K562 (cell line): ENCODE measurements at regions not wholly inside any gene's neighbourhood (a gene's known extent, or its start where the extent isn't known, plus 50 kb on each side); places are given as distances from the start of the nearest gene placed in this dataset.

Source experiments
- E2F5 ChIP-seq: sonication (generic); formaldehyde crosslinking; IDR thresholded peaks from 2 replicates; pipeline ENCODE4 v1.8.0; 2022; ENCODE audit warnings: mild to moderate bottlenecking, missing genetic modification reagents
- EHMT2 ChIP-seq: fragments of 450-650 bp; IDR thresholded peaks from 2 replicates; pipeline ENCODE4 v1.6.1; 2018; ENCODE audit warnings: antibody characterized with exemption
- HNRNPK ChIP-seq: fragments of 200-400 bp; formaldehyde crosslinking; IDR thresholded peaks from one replicate; pipeline ENCODE4 v1.6.1; 2018; ENCODE audit warnings: mild to moderate bottlenecking, low read depth, low read length; ENCODE audit not compliant: poor library complexity, severe bottlenecking
- NR2C2 ChIP-seq, 2 experiments: fragments of 200-800 bp in 1 of 2; sonication (Bioruptor generic) in 1 of 2; sonication (generic) in 1 of 2; formaldehyde crosslinking in 1 of 2; IDR thresholded peaks; 2 replicates each; pipeline versions ENCODE4 v1.6.1 to v1.8.0; 2016 to 2022; ENCODE audit warnings: mild to moderate bottlenecking in 1 of 2, missing compliant biosample characterization in 1 of 2, missing genetic modification characterization in 1 of 2, missing genetic modification reagents in 1 of 2
- RBFOX2 ChIP-seq: fragments of 200-400 bp; formaldehyde crosslinking; IDR thresholded peaks from 2 replicates; pipeline ENCODE4 v1.6.1; 2017; ENCODE audit warnings: low read depth, mild to moderate bottlenecking, low read length, moderate library complexity
- SIRT6 ChIP-seq: IDR thresholded peaks from one replicate; pipeline ENCODE4 v1.6.1; 2012; ENCODE audit warnings: low read depth, mild to moderate bottlenecking, control low read depth, inconsistent platforms, low read length, moderate library complexity
- SP1 ChIP-seq: sonication (generic); formaldehyde crosslinking; IDR thresholded peaks from 2 replicates; pipeline ENCODE4 v1.8.1; 2022; ENCODE audit warnings: mild to moderate bottlenecking, missing genetic modification reagents
- TAF9B ChIP-seq: fragments of 450-650 bp; IDR thresholded peaks from 2 replicates; pipeline ENCODE4 v1.6.1; 2018; ENCODE audit warnings: mild to moderate bottlenecking; ENCODE audit not compliant: partially characterized antibody
- TCF7L2 ChIP-seq: fragments of 150-350 bp; IDR thresholded peaks from 2 replicates; pipeline ENCODE4 v1.6.1; 2016; ENCODE audit warnings: low read depth, mild to moderate bottlenecking, low read length, moderate library complexity
- TEAD4 ChIP-seq, 2 experiments: sonication (generic) in 1 of 2; formaldehyde crosslinking in 1 of 2; IDR thresholded peaks; 2 replicates each; pipeline versions ENCODE4 v1.6.1 to v1.8.0; 2012 to 2022; ENCODE audit warnings: borderline replicate concordance in 1 of 2, inconsistent platforms in 1 of 2, low read length in 1 of 2, mild to moderate bottlenecking in 1 of 2, missing genetic modification reagents in 1 of 2
- TFAM ChIP-seq: fragments of 250-450 bp; sonication (Bioruptor Pico); conservative IDR thresholded peaks from 2 replicates; pipeline ENCODE4 v1.5.0; 2021; ENCODE audit warnings: mild to moderate bottlenecking, moderate library complexity
- ZNF277 ChIP-seq: fragments of 250-450 bp; sonication (Bioruptor Pico); IDR thresholded peaks from 2 replicates; pipeline ENCODE4 v1.8.0; 2022; ENCODE audit warnings: inconsistent platforms, mild to moderate bottlenecking, moderate library complexity, borderline replicate concordance
- TF ChIP-seq, protein P1 (sequence below): fragments of 200-600 bp; sonication (generic); IDR thresholded peaks from one replicate; pipeline ENCODE4 v1.6.1; 2012; ENCODE audit warnings: mild to moderate bottlenecking, low read depth, low read length, inconsistent platforms

DNA sequence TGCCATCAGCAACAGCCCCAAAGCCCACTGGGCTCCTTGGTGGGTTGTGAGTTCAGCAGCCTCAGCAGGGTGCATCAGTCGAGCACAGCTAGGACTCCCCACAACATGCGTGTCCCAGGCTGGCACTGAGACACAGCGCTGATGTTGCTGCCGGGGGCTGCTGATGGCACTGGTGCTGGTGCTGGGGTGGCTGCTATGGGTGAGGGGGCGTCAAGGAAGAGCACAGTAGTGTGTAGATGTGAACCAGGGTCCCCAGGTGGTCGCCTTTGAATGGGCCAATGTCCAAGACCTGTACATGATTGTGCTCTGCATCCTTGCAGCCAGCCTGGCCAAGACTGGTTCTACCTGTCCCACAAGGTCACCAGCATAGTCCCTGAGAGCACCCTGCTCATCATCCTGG is 121.3 kb upstream of the SERPIND1 start (continued):
- TF ChIP-seq E2F5 (CRISPR knock-in tag), result peak; percentile 93; the same call in 1 of the 2 replicates
- no peak for TF ChIP-seq TFAM (CRISPR knock-in tag)
- TF ChIP-seq, protein P1, sequence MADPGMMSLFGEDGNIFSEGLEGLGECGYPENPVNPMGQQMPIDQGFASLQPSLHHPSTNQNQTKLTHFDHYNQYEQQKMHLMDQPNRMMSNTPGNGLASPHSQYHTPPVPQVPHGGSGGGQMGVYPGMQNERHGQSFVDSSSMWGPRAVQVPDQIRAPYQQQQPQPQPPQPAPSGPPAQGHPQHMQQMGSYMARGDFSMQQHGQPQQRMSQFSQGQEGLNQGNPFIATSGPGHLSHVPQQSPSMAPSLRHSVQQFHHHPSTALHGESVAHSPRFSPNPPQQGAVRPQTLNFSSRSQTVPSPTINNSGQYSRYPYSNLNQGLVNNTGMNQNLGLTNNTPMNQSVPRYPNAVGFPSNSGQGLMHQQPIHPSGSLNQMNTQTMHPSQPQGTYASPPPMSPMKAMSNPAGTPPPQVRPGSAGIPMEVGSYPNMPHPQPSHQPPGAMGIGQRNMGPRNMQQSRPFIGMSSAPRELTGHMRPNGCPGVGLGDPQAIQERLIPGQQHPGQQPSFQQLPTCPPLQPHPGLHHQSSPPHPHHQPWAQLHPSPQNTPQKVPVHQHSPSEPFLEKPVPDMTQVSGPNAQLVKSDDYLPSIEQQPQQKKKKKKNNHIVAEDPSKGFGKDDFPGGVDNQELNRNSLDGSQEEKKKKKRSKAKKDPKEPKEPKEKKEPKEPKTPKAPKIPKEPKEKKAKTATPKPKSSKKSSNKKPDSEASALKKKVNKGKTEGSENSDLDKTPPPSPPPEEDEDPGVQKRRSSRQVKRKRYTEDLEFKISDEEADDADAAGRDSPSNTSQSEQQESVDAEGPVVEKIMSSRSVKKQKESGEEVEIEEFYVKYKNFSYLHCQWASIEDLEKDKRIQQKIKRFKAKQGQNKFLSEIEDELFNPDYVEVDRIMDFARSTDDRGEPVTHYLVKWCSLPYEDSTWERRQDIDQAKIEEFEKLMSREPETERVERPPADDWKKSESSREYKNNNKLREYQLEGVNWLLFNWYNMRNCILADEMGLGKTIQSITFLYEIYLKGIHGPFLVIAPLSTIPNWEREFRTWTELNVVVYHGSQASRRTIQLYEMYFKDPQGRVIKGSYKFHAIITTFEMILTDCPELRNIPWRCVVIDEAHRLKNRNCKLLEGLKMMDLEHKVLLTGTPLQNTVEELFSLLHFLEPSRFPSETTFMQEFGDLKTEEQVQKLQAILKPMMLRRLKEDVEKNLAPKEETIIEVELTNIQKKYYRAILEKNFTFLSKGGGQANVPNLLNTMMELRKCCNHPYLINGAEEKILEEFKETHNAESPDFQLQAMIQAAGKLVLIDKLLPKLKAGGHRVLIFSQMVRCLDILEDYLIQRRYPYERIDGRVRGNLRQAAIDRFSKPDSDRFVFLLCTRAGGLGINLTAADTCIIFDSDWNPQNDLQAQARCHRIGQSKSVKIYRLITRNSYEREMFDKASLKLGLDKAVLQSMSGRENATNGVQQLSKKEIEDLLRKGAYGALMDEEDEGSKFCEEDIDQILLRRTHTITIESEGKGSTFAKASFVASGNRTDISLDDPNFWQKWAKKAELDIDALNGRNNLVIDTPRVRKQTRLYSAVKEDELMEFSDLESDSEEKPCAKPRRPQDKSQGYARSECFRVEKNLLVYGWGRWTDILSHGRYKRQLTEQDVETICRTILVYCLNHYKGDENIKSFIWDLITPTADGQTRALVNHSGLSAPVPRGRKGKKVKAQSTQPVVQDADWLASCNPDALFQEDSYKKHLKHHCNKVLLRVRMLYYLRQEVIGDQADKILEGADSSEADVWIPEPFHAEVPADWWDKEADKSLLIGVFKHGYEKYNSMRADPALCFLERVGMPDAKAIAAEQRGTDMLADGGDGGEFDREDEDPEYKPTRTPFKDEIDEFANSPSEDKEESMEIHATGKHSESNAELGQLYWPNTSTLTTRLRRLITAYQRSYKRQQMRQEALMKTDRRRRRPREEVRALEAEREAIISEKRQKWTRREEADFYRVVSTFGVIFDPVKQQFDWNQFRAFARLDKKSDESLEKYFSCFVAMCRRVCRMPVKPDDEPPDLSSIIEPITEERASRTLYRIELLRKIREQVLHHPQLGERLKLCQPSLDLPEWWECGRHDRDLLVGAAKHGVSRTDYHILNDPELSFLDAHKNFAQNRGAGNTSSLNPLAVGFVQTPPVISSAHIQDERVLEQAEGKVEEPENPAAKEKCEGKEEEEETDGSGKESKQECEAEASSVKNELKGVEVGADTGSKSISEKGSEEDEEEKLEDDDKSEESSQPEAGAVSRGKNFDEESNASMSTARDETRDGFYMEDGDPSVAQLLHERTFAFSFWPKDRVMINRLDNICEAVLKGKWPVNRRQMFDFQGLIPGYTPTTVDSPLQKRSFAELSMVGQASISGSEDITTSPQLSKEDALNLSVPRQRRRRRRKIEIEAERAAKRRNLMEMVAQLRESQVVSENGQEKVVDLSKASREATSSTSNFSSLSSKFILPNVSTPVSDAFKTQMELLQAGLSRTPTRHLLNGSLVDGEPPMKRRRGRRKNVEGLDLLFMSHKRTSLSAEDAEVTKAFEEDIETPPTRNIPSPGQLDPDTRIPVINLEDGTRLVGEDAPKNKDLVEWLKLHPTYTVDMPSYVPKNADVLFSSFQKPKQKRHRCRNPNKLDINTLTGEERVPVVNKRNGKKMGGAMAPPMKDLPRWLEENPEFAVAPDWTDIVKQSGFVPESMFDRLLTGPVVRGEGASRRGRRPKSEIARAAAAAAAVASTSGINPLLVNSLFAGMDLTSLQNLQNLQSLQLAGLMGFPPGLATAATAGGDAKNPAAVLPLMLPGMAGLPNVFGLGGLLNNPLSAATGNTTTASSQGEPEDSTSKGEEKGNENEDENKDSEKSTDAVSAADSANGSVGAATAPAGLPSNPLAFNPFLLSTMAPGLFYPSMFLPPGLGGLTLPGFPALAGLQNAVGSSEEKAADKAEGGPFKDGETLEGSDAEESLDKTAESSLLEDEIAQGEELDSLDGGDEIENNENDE, result no peak
- TF ChIP-seq ZNF277, result no peak
- no peak for TF ChIP-seq EHMT2
- TF ChIP-seq TCF7L2, result no peak
- TF ChIP-seq RBFOX2, result peak; percentile 60
- TF ChIP-seq NR2C2 (CRISPR knock-in tag; IDR thresholded peaks at IDR 0.05), result no peak
- no peak for TF ChIP-seq NR2C2 (tag; IDR thresholded peaks at IDR 0.05)
- TF ChIP-seq HNRNPK, result no peak
- TF ChIP-seq SP1 (CRISPR knock-in tag), result peak; percentile 36; the same call in 1 of the 2 replicates
- TF ChIP-seq TEAD4 (IDR thresholded peaks at IDR 0.05; ENCODE audit: low read length), result no peak
- no peak; the same call in 1 of the 2 replicates for TF ChIP-seq TEAD4 (CRISPR knock-in tag; IDR thresholded peaks at IDR 0.05; ENCODE audit: borderline replicate concordance)
- no peak for TF ChIP-seq TAF9B
- TF ChIP-seq SIRT6, result no peak
